ENCODE measurements at regions not wholly inside any gene's neighbourhood (a gene's known extent, or its start where the extent isn't known, plus 50 kb on each side); places are given as distances from the start of the nearest gene placed in this dataset.
"Not testable (repeated sequence)": the region's sequence is repeated elsewhere in the genome, so short reads cannot be mapped to it uniquely, and the experiment has no call there.

DNA sequence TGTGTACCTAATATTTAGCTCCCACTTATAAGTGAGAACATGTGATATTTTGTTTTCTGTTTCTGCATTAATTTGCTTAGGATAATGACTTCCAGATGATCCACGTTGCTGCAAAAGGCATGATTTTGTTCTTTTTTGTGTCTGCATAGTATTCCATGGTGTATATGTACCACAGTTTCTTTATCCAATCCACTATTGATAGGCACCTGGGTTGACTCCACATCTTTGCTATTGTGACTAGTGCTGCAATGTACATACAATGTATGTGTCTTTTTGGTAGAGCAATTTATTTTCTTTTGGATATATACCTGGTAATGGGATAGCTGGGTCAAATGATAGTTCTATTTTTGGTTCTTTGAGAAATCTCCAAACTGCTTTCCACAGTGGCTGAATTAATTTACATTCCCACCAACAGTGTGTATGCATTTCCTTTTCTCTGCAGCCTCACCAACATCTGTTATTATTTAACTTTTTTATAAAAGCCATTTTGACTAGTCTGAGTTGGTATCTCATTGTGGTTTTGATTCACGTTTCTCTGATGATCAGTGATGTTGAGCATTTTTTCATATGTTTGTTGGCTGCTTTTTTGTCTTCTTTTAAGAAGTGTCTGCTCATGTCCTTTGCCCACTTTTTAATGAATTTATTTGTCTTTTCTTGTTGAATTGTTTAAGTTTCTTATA, 102.8 kb upstream of the GAS1 start:
- DNase-seq: not testable (repeated sequence)

DNA sequence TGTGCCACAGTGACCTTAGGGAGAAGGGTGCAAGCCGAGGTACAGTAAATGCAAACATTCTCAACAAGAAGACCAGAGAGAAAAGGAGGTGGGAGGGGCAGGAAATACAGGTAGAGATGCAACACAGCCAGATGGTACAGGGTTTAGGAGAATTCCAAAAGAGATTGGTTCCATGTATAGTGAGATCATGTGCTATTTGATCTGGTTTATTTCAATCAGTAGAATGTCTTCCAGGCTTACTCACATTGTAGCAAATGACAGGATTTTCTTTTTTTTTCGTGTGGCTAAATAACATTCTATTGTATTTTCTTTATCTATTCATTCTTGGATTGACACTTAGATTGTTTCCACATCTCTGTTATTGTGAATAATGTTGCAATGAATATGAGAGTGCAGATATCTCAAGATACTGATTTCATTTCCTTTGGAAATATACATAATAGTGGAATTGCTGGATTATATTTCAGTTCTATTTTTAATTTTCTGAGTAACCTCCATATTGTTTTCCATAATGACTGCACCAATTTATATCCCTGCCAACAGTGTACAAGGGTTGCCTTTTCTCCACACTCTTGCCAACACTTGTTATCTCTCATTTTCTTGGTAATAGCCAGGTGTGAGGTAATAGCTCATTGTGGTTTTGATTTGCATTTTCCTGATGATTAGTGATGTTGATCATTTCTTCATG, 107.8 kb upstream of the GAS1 start:
- no peak for DNase-seq

DNA sequence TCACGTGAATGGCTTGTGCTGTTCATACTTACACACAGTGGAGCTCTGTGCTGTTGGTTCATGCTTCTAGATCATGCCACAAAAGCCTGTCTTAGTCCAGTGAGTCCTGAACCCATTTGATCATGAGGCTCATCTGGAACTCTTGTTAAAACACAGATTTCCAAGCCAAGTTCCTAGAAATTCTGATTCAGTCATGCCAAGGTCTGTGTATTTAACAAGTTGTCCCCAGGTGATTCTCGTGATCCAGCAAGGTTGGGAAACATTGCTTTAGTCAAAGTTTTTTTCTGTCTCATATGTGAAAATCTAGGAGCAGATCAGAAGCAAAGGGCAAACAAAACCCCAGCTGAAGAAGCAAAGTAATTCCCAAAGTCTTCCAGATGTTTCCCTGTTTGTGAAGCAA, 112.5 kb upstream of the GAS1 start:
- DNase-seq: no peak

DNA sequence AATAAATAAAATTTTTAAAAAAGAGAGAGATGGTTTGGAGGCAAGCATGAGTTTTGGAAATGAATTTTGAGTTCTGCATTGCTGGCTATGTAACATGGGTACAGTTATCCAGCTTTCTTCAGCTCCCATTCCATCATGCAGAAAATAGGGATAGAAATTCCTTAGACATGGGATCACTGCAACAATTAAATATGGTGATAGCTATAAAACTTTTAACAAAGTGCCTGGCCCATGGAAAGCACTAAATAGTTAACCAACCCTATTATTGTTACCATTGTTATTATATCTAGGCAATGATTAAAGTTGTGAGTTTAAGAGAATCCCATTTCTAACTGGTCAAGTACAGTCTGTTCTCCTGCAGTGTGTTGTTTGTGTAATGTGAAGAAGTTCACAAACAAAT, 115.4 kb upstream of the GAS1 start:
- DNase-seq: no peak

DNA sequence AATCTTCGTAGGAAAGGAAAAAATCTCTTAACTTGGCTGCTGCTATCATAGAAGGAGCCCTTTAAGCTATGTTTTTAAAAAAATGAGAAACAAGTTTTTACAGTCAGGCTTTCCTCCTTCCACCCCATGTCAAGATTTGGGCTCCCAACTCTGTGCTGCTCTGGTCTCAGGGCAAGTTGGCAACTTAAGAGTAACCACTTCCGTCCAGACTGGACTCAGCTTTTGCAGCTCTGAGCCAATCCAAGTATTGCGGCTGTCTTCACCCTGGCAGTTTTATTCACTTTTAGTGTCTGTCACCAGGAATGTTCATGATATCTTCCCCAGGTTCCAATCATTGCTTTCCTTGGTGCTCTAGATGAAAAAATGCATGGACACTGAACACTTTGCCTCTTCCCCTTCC, 115.9 kb upstream of the GAS1 start:
- no peak for DNase-seq

DNA sequence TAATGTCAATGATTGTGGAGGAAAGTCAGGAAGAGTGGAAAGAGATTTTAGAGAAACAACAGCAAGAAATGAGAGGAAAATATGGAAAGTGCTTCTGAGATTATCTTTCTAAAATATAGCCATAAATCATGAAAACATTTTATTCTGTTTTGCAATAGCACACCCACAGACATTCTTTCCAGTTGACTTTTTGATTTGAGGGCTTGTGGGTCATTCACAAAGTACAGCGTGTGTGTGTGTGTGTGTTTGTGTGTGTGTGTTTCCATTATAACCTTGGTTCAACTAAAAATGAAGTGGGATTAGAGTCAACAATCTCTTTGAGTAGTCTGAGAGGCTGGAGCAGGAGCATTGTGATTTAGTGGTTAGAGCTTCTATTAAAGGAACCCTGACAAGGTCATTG, 116.6 kb upstream of the GAS1 start:
- DNase-seq: no peak

DNA sequence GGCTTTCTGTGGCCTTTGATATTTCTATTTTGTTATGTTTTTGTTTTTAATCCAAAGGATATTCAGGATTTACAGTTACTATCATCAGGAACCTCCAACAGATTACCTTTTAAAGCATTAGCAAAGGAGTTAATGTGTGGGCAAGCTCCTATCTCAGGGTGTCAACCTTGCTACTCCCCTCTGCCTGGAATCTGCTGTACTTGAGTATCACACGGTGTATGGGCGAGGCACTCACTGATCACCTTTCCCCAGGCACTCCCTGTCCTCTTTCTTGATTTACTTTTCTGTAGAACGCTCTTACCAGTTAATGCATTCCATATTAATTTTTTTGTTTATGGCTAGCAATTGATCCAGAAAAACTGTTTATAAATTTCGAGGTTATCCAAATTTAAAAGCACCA, 117.0 kb upstream of the GAS1 start:
- no peak for DNase-seq

DNA sequence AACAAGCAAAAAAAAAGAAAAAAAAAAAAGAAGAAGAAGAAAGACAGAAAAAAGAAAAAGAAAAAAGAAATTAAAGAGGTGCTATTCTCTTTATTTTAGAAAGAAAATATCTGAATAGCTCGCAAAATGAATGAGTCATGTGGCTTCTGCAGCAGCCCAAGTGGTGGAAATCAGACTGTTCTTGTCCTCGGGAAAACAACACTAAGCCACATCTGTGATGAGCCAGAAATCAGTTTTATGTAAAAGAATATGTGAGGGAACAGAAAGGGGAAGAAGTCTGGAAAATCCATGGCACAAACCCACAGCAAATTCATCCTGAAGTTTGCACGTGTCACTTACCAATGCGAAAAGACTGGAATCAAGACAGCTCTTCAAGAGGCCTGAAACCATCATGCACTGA, 118.7 kb upstream of the GAS1 start:
- DNase-seq: no peak

DNA sequence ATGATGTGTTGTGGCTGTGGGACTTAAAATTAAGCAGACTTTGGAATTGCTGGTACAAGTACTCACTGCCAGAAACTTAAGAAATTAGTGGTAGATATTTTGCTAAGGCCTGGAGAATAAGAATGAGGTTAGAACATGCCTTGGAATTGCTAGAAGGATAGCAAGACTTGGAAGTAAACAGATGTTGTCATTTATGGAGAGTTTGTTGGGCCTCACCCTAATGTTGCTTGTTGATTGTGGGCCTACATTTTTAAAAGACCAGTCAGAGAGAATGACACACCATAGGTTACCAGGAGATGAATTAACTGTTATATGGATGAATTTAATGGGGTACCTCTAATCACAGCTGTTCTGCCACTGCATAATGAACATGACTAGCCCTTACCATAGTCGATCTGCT, 120.1 kb upstream of the GAS1 start:
- no peak for DNase-seq

DNA sequence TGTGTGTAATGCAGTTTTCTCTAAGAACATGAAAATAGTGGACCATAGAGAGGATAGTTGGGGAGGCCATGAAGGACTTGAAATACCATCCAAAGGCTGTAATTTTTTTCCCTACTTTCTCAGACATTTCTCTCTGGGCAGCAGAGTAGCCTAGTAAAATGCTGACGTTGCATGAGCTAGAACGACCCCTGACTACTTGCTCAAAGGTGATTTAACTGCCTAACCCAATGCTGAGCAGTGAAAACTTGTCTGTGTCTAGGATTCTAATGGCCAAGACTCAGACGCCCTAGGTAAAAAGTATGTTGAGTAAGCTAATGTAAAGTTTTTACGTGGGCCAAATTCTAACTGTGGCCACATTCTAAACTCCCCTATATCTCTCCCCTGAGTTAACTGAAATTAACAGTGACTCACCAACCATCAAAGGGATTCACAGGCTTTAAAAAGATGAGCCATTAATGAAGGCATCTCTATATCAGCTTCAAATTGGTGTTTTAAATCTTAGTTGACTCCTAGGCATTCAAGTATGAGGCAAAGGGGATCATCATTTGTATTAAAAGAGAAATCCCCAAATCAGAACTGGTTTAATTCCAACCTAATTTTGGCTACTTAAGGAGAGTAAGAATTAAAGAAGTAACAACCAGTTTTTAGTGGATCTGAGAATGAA, 121.0 kb upstream of the GAS1 start:
- DNase-seq: no peak

DNA sequence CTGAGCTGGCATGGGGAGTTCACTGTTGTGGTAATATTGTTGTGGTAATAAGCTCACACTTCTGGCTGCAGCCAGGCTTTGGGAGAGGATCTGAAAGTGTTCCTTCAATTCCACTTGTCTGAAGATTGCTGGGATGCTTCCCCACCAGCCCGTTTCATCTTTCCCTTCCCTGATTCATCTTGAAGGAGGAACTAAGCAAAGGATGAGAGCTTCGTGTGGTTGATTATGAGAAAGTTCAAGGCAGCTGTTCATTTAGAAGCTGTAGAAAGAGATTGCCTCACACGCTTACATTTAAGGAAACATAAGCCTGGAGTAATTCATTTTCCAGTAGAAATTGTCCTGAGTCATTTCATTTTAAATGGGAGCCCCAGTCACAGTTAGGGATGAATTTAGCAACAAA, 122.4 kb upstream of the GAS1 start:
- no peak for DNase-seq

DNA sequence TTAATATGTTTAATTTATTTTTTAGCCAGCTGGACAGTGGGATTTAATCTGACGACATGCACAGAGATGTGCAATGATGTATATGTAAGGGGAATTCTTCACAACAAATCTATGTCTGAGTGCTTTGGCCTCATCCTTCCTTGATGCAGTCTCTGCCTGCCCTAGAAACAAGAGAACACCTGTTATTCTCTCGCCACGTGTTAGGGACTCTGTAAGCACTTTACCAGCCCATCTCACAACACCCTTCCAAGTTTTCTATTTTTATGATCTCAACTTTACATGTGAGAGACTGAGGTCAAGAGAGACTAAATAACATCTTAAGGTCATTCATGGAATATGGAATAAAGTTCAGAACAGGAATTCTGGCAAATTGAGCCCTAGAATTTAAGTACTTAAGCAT, 123.0 kb upstream of the GAS1 start:
- no peak for DNase-seq

DNA sequence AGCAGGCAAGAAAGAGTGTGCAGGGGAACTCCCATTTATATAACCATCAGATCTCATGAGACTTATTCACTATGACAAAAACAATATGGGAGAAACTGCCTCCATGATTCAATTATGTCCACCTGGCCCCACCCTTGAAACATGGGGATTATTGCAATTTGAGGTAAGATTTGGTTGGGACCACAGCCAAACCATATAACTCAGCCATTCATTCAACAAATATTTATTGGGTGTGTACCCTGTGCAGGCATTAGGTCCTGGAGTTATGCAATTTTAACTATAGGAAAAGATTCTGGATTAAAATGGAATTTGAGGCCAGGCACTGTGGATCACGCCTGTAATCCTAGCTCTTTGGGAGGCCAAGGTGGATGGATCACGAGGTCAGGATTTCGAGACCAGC, 124.2 kb upstream of the GAS1 start:
- no peak for DNase-seq

DNA sequence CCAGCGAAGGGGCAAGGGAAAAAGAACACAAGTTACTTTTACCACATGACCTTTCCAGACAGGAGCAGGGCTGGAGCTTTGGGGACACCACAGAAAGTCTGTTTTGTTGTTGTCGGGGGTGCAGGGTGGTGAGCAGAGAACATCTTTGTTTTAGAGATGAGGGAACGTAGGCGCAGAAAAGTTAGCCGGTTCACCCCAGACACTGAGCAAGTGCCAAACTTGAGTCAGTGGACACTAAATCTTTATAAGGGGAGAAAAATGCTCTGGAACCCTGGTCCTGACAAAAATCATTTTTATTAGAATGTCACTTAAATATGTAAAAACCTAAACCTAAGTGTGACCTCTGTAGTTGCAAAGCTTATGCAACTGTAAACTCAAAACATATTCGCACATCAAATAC, 126.4 kb upstream of the GAS1 start:
- no peak for DNase-seq

DNA sequence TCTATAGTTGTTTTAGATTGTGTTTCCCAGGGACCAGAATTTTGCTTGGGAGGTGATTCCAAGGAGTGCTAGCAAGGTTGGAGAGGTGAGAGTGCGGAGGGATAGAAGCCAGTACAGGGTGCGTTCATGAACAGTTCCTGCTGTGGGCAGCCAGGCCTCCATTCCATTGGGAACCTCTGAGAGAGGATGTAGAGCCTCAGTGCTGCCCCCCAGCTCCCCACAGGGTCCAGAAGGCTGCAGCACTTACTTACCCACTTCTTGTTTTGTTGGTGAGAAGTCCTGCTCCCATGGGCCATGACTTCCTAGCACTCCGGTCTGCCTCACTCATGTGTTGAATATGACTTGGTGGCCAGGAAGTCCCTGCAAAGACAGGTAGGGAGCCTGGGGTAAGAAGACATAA, 128.2 kb upstream of the GAS1 start:
- no peak for DNase-seq

DNA sequence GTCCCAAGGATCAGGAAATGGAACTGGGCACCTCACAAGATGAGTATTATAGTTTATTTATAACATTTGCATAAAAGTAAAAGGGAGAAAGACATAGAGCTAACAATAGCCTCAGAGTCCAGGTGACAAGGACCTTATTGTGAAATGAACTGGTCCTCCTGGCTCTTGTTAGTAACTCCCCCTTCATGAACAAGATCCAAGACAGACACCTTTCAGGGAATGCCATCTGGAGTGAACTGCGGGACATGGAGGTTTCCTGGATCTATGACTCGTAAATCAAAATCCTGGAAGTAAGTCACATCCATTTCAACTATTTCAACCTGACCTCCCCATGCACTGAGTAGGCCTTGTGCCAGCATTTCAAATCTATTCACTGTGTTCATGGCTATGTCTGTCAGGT, 129.5 kb upstream of the GAS1 start:
- DNase-seq: no peak

DNA sequence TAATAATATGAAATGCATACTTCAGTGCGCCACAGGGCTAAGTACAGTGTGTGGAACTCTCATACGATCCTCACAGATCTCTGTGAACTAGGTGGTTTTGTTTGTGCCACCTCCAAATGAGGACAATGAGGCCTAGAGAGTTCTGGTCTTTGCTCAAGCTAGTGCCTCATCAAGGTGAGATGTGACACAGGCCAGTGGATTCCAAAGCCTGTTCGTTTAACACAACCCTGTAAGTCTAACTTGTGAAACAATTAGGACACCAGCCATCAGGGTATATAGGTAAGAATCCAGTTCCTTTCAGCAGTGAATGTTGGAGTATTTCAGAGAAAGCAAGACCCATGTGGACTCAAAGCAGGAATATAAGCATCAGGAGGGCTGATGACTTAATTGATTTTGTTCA, 130.7 kb upstream of the GAS1 start:
- DNase-seq: no peak

DNA sequence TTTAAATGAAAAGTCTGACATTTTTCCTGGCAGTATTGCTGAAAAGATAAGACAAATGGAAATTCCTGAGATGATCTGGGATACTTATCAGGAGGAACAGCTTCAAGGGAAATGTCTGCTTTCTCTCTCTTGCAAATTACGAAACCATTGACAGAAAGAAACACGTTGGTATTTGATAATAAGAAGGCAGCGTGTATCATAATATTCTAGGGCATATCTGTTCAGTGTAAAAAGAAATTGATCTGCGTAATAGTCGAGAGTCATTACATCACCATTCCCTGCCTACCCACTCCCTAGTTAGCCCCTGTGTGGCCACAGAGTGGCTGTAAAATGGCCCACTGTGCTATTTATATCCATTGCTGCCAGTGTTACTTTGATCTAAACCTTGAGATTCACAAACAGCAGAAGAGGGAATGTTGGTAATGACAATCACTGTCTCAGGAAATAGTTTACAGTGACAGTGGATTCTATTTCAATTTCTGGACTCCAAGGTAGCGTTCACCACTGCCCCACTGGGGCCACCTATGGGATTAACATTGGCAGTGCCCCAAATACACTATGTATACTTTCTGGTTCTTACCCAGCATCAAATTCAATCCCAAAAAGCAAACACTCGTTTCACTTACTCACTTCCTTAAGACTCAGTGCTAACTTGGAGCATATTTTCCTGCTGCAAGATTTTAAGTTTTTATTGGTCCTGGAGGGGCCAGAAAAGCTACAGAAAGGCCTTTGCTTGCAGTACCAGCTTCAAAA, 133.4 kb upstream of the GAS1 start:
- DNase-seq: no peak

DNA sequence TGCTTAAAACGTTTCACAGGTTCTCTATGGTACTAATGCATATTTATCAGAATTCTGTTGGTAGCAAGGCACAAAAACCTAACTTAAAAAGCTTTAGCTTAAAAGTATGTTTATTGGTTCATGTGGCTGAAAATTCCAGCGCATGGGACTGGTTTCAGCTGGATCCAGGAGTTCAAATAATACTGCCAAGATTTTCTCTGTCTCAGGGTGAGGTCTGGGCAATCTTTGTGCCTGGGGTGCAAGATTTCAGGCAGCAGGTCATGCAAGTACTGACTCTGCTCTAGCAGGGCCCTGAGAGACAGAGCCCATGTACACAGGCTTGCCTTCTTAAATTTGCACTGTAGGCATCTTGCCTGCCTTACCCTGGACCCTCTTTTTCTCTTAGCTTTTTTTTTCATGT, 134.2 kb upstream of the GAS1 start:
- no peak for DNase-seq

DNA sequence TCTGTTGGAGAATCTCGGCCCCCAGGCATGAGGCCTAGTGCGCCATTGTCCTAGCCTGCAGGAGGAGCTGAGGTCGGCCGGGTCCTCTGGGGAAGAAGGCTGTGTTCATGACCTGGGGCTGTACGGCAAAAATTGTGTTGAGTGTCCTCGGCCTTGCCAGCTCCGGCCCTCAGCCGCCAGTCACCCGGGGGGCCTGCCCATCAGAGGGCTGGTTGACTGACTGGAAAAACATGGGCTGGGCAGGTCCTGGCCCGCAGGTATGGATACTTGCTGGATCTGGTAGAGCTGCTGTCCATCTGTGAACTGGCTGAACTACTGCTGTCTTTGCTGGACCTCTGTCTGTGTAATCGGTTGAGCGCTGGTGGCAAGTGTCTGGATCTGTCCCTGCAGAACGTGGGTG, 136.7 kb upstream of the GAS1 start:
- no peak for DNase-seq

DNA sequence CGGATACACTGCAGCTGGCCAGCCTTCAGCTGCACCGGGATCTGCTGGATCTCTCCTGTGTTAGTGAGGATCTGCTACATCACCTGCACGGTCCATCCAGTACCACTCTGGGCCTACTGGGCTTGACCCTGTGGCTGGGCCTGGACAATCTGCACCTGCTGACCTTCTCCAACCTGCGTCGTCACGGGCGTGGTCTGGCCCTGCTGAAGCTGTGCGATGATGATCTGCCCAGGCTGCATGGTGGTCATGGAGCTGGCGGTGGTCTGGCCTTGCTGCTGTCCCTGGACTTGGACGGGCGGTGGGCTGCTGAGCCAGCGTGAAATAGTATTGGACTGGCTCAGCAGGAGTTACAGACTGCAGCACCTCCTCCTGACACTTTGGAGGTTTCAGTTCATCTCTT, 137.1 kb upstream of the GAS1 start:
- no peak for DNase-seq

DNA sequence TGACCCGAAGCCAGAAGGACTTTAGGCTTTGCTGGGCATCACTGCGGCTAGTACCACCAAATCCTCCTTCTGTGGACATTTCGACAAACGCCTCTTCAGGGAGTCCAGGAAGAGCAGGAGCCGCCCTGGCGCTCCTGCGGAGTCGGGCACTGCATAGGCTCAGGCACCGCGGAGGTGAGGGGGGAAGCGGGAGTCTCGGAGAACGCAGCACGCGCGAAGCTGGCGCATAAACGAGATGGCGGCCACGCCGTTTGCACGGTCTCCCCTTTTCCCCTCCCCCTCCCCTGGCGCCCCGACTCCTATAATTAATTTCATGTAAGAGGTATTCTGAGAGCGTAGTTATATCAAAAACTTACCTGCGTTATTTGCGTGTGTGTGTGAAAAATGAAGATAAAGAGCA, 137.8 kb upstream of the GAS1 start:
- DNase-seq: no peak

DNA sequence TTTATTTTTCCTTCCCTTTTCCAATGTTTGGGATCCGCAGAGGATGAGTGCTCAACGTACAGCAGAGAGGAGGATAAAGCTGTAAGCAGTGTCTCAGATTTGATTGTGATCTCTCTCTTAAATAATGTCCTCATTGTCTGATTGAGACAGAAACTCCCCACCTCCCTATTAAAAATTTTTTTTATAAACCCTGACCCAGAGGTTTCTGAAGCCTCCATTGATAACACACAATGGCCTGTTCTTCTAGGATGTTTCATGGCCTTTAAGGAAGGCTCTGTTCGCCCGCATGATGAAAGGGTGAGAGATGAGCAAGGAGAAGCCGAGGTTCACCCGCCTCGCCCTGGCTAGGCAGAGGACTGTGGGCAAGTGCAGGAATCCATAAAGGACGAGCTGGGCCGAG, 138.2 kb upstream of the GAS1 start:
- no peak for DNase-seq

Measured in NCI-H345 (cell line).